Stimulated activated CD4-positive, alpha-beta T cell treated with anti-CD3 and anti-CD28 coated beads, Interleukin-4, amount 100 ng/mL, for 48 hours (primary cell): ENCODE measurements at regions not wholly inside any gene's neighbourhood (a gene's known extent, or its start where the extent isn't known, plus 50 kb on each side); places are given as distances from the start of the nearest gene placed in this dataset.
"Not testable (repeated sequence)": the region's sequence is repeated elsewhere in the genome, so short reads cannot be mapped to it uniquely, and the experiment has no call there.

Source experiments
- DNase-seq, 2 donors: peaks; one replicate each; pipeline ENCODE4 v3.0.0-alpha.2; 2020; ENCODE audit warnings: low read depth in 2 of 2

DNA sequence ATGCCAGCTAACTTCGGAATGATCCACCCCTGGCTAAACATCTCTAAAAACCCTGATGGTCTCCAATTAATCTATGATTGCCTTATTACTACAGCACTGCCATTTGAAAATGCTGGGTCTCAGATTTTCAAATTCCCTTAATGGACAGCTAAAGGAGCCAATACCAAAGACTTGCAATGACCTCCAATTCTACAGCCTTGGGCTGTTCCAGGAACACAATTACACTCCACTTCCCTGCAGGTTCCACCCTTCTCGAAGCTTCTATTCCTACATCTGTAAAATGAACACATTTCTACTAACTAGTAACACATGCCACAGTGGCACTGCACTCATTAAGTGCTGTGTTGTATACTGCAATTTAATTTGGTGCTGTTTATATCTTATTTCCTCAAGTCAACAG, 85.7 kb upstream of the AK4 start:
- DNase-seq: no peak

GRCh38 chr1:65063025-65063424, 85.0 kb upstream of the AK4 start:
- DNase-seq: no peak

- DNase-seq: no peak
Observed at GRCh38 chr1:65064981-65065380, 83.0 kb upstream of the AK4 start.

DNA sequence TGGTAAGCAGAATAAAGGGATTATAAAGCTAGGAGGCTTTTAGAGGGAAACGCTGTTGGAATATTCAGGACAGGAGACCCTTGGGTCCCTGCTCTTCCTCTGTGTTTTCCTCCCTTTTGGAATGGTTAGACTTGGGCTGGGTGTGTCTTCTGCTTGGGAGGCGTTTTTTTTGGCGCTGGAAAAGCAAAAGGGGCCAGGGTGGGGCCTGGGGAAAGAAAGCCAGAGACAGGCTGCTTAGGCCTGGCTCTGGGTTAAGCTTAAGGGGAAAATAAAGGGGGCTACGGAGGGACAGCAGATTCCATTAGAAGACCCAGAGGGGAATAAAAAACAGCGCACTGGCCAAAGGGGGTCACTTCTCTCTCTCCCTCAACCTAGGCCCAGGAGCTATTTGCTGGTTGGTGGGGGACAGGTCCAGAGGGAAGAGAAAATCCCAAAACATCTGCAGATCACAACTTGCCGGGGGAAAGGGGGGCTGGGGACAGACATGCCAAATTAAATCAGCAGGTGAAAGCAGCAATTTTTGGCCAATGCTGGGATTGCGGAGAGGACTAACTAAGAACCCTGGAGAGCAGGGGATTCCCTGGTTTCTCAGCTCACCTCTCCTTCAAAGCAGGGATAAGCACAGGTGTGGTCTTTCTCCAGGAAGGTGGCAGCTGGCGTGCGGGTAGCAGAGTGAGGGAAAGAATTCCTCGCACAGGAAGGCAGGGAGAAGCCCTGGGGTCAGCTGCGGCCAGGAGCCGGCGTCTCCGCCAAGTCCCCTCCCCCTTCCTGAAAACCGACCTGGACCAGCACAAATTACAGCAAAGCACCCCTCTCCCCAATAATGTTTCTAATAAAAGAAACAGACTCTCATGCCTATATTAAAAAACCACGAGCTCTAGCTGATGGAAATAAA, 82.2 kb upstream of the AK4 start:
- no peak for DNase-seq

DNA sequence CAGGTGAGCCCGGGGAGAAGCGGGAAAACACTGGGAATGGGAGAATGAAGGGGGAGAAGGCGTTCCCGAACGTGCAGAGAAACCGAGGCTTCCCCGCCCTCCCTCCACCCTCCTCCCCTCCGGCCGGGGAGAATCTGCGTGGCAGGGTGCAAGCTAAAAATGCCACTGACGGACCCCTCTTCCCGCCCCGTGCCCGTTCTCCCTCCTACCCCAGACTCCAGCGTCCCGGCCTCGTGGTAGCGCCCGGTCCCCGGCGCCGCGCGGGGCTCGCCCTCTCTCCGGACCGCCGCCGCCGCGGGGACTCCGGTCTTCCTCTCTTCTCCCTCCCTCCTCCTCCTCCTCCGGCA, 81.6 kb upstream of the AK4 start:
- DNase-seq: no peak

DNA sequence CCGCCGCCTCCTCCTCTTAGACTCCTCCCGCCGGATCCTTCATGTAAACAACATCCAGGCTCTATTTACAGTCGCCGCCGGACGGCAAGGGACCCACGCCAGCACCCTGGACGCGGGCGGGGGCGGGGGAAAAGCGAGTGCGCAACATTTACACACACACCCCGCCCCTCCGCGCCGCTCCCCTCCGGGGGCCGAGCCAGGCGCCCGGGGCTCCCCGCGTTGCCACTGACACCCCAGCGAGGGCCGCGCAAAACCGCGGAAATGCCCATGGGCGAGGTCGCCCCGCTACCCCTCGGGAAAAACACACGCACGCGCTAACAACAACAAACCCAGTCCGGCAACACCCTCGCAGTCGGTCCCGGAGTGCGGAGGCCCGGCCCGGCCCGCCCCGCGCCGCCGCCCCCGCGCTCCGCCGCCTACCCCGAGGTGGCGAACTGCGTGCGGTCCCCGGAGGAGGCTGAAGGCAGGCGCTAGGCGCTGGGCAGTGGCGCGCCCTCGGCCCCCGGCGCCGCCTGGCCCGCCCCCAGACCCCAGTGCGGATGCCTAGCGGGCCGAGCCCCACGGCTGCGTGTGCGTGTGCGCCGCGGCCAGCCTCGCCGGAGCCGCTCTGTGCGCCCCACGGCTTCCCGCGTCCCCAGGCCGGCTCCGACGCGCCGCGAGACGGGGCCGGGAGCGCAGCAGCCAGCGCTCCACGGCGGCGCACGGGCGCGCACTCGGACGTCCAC, 81.1 kb upstream of the AK4 start:
- peak; percentile 46 to 56 for DNase-seq

DNA sequence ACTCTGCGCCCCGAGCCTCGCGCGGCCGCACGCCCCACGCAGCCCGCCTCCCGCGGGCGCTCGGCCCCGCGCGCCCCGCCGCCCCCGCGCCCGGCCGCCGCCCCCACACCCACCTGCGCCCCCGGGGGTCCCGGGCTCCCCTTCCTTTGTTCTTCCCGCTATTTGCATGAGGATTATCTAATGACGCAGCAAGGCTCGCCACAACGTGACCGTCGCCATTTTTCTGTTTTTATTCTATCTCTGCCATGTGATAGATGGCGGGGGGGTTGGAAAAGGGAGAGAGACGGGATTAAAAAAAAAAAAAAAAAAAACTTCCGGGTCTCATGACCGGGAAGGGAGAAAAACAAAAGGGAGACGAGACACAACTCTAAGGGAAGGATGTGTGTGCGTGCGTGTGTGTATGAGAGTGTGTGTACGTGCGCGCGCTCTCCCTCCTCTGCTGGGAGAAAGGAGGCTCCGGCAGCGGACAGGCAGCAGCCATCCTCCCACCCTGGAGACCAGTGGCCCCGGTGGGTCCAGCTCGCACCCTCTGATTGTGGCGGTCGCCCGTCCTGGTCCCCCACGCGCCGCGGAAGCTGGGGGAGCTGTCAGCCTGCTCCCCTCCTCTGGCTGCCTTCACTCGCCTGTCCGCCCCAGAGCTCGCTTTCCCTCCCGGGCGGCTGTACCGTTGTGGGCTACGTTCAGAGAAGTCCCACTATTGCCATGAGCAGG, 80.4 kb upstream of the AK4 start:
- DNase-seq: peak; percentile 33 to 36

DNA sequence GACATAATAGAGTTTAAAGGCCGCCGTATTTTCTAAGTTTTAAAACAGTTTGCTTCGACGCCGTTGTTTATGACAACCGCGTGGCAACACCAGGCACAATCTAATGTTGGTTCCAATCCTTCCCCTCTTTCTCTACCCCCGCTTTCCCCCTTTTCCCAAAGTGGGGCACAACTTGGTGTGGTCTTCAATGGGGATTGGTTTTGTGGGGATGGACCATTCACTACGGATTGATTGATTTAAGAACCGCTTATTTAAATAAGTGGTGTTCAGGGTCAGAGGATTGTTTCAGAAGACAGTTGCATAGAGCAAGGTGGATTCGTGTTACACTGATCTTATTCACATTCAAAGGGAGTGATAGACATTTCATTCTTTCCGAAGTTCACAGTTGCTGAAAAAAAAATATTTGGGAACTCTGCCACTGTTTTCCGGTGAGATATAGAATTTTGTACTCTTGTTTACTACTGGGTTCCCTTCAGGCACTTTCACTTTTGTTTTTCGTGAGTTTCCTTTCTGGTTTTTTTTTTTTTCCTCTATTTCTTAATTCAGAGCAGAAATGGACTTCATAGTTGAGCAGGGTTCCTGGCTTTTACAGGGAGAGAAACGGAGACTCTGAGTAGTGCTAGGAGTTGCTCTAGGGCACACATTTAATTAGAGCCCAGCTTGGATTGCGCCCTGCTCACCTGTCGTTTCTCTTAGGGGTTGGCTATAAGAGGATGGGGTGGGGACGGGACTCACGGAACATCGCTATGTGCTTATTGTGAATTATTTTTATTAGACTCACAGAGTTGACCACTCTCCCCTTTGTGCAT, 79.6 kb upstream of the AK4 start:
- no peak for DNase-seq

DNA sequence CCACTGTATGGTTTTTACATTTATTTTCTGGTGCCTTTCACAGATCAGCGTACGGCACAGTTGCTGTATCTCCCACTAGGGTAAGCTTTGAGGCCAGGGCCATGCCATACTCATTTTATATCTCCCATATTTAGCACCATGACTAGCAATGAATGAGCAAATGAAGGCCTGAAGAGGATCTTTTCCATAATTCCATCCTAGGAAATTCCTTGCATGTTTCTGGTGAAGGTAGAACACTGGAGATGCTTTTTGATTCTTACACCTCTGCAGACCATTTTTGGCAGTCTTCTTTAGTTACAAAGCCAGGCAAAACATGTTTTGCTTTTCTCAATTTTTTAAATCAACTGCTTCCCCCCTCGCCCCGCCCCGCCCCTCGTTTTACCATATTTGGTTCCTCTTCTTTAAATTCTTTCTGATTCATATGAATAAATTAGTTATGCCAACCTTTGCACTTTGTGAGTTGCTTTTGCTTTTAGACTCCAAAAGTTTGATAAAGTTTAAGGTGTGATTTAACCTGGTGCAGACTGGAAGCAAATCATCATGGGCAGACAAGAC, 78.9 kb upstream of the AK4 start:
- DNase-seq: peak; percentile 40 to 55

DNA sequence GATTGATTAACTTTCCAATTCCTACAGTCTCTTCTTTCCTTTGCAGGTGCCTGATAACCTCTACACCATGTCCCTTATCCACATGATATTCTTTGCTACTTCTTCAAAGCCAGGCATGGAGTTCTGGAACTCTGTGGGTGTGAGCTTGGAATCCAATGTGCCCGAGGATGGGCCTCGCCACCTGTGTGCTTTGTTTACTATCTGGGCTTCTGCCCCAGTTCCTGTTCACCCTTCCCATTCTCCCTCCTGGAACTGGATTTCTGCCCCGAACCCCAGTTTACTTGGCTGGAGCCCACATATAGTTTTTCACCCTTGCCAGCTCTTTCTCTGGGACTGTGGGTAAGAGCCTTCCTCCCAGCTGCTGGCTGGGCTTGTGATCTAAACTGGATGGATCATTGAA, 75.2 kb upstream of the AK4 start:
- no peak for DNase-seq

DNA sequence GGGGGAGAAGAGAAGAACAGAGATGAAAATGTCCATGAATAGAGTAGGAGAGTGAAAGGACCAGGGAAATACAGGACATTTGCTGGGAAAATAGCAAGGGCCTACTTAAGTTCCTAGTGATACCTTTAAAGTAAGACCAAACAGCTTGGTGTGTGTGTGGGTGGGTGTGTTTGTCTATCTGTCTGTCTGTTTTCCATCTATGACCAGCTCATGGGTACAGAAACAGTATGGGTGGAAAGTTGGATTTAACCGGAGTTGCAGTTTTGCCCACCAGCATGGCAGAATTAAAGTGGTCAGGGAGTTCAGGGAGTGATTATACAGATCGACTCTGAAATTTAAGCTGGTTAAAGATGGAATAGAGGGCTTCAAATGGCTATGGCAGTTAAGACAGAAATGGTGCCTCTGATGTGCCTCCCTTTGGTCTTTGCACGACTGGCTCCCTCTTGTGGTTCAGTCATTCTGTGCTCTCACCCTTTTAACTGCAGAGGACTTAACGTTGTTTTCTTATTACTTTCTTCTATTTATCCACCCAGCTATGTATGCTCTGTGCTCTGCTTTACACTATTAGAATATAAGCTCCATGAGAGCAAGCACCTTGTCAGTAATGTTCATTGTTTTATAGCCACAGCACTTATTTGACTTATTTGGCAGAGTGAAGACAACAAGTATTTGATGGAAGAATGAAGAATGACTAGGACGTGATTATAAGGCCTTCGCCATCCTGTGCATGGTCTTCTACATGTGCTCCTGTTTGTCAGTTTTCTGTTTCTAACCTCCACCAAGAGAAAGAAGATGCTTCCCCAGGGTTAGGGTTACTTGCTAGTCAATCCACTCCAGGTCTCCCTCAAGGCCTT, 72.7 kb upstream of the AK4 start:
- peak; percentile 32 to 39 for DNase-seq

DNA sequence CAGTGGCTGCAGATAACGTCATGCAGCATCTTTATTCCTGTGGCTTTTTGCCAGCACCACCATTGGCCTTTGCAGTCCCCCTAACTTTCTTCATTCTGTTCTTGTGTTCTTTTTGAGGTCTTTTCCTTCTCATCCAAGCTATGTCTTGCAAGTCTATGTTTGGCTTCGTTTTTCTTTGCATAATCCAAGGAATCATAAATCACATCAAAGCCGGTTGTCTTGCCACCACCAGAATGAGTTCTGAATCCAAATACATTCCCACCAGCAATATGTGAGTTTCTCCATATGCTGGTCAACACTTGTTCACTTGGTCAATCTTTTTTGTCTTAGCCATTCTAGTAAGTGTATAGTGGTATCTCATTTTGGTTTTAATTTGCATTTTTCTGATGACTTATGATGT, 70.6 kb upstream of the AK4 start:
- no peak for DNase-seq

GRCh38 chr1:65079941-65080340, 68.1 kb upstream of the AK4 start:
- no peak for DNase-seq

GRCh38 chr1:65082346-65083040, 65.5 kb upstream of the AK4 start:
- DNase-seq: no peak

- DNase-seq: no peak
Observed at GRCh38 chr1:65083263-65083896, 64.6 kb upstream of the AK4 start.

DNA sequence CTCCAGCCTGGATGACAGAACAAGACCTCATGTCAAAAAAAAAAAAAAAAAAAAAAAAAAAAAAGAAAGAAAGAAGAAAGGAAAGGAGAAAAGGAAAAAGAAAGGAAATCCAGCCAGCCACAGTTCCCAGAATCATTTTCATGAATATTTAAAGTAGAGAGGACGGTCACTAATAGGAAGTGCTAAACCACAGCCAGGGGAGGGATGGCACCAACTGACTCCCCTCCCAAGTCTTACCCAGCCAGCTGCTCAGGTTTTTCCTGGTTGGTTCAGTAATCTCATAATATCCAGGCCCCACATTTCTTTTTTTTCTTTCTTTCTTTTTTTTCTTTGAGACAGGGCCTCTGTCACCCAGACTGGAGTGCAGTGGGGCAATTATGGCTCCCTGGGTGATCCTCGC, 63.9 kb upstream of the AK4 start:
- DNase-seq: no peak

GRCh38 chr1:65087519-65087918, 60.5 kb upstream of the AK4 start:
- DNase-seq: not testable (repeated sequence)

DNA sequence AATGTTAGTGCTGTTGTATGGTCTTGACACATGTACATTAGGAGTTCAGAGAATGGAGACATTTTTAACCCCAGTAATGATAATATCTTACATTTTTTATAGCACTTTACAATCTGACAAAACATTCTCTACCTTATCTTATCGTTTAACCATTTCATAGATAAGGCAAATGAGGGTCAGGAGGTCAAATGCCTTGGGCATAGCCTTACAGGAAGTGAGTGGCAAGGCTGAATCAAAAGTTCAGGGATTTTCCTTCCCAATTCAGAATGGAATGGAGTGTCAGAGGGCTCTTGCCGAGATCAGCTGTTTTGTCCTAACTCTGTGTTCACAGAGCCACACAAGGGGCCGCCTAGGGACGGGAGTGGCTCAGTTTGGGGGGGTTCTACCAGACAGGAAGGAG, 57.6 kb upstream of the AK4 start:
- no peak for DNase-seq

DNA sequence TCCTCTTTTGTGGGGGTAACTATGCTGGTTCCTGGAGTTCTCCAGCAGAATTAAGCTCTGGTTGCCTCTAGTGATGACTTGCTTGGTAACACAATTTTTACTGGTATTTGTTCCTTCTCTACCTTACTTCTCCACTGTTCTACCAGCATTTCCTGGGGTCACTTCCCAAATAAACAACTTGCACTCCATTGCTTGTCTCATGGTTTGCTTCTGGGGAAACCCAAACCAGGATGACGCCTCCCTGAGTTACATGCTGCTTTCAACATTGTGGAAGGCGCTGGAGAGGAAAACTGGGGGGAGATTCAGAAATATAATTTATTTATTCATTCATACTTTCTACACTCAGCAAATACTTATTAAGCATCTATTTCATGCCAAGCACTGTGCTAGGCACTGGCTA, 55.3 kb upstream of the AK4 start:
- no peak for DNase-seq
